KMS-11 (cell line): ENCODE measurements at regions not wholly inside any gene's neighbourhood (a gene's known extent, or its start where the extent isn't known, plus 50 kb on each side); places are given as distances from the start of the nearest gene placed in this dataset.

Experiments used
- H2AFZ ChIP-seq: fragments of 200-600 bp; sonication (generic); 2 replicates; pipeline ENCODE4 v1.6.1; 2016; ENCODE audit warnings: antibody characterized with exemption, mixed run types, low read depth
- H3K27ac ChIP-seq: fragments of 200-600 bp; sonication (generic); 2 replicates; pipeline ENCODE4 v1.6.1; 2016; ENCODE audit warnings: mild to moderate bottlenecking, mixed run types
- H3K27me3 ChIP-seq: fragments of 200-600 bp; sonication (generic); 2 replicates; pipeline ENCODE4 v1.6.1; 2017; ENCODE audit warnings: mild to moderate bottlenecking, low read depth, mixed run types, moderate library complexity; ENCODE audit not compliant: insufficient read depth
- H3K36me3 ChIP-seq: fragments of 200-600 bp; sonication (generic); 2 replicates; pipeline ENCODE4 v1.6.1; 2017; ENCODE audit warnings: mild to moderate bottlenecking, mixed run types; ENCODE audit not compliant: insufficient read depth
- H3K4me1 ChIP-seq: fragments of 200-600 bp; sonication (generic); 2 replicates; pipeline ENCODE4 v1.6.1; 2016; ENCODE audit warnings: mild to moderate bottlenecking, low read depth, mixed run types; ENCODE audit not compliant: poor library complexity, severe bottlenecking
- H3K4me2 ChIP-seq: fragments of 200-600 bp; sonication (generic); 2 replicates; pipeline ENCODE4 v1.7.0; 2016; ENCODE audit warnings: mild to moderate bottlenecking, mixed run types
- H3K4me3 ChIP-seq: fragments of 200-600 bp; sonication (generic); IDR thresholded peaks from 2 replicates; pipeline ENCODE4 v1.6.1; 2017; ENCODE audit warnings: low read depth, low read length, mixed read lengths; ENCODE audit not compliant: insufficient read depth
- H3K79me2 ChIP-seq: fragments of 200-600 bp; sonication (generic); 2 replicates; pipeline ENCODE4 v1.6.1; 2016; ENCODE audit warnings: low read depth, mixed run types; ENCODE audit not compliant: insufficient read depth
- H3K9ac ChIP-seq: fragments of 200-600 bp; sonication (generic); 2 replicates; pipeline ENCODE4 v1.6.1; 2016; ENCODE audit warnings: mild to moderate bottlenecking, mixed run types
- H4K20me1 ChIP-seq: fragments of 200-600 bp; sonication (generic); 2 replicates; pipeline ENCODE4 v1.6.1; 2016; ENCODE audit warnings: mild to moderate bottlenecking, mixed run types; ENCODE audit not compliant: insufficient read depth
- TF ChIP-seq, protein P1 (sequence below): fragments of 200-600 bp; sonication (generic); conservative IDR thresholded peaks from 2 replicates; pipeline ENCODE4 v1.6.1; 2017; ENCODE audit warnings: low read depth, mild to moderate bottlenecking, antibody characterized with exemption, low read length, moderate library complexity, mixed read lengths

DNA sequence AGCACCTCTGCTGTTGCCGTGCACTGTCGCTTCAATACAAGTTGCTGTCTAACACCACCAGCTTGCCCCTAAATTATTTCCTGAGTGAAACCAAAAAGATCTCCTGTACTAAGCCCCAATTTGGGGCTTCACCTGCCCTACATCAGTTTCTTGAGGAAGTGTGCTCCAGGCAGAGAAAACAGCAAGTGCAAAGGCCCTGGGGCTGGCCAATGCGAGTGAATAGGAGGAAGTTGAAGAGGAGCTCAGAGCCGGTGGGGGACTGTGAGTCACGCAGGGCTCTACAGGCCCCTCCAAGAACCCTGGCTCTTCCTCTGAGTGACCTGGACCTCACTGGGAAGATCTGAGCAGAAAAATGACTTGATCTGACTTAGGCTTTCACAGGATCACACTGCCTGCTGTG lies 117.2 kb downstream of the IPO8 start:
- no peak overlapping the region for H2AFZ ChIP-seq
- H3K27me3 ChIP-seq = no peaks in the 10 kb centered on the region
- no peaks in the 10 kb centered on the region for H4K20me1 ChIP-seq
- no peaks in the 10 kb centered on the region for H3K36me3 ChIP-seq
- H3K4me1 ChIP-seq = no peaks in the 10 kb centered on the region
- H3K9ac ChIP-seq = no peak overlapping the region
- H3K4me3 ChIP-seq = no peak overlapping the region
- no peak overlapping the region for H3K27ac ChIP-seq
- no peak overlapping the region for H3K4me2 ChIP-seq
- H3K79me2 ChIP-seq = no peaks in the 10 kb centered on the region
- TF ChIP-seq, protein P1, sequence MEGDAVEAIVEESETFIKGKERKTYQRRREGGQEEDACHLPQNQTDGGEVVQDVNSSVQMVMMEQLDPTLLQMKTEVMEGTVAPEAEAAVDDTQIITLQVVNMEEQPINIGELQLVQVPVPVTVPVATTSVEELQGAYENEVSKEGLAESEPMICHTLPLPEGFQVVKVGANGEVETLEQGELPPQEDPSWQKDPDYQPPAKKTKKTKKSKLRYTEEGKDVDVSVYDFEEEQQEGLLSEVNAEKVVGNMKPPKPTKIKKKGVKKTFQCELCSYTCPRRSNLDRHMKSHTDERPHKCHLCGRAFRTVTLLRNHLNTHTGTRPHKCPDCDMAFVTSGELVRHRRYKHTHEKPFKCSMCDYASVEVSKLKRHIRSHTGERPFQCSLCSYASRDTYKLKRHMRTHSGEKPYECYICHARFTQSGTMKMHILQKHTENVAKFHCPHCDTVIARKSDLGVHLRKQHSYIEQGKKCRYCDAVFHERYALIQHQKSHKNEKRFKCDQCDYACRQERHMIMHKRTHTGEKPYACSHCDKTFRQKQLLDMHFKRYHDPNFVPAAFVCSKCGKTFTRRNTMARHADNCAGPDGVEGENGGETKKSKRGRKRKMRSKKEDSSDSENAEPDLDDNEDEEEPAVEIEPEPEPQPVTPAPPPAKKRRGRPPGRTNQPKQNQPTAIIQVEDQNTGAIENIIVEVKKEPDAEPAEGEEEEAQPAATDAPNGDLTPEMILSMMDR = no peak

DNA sequence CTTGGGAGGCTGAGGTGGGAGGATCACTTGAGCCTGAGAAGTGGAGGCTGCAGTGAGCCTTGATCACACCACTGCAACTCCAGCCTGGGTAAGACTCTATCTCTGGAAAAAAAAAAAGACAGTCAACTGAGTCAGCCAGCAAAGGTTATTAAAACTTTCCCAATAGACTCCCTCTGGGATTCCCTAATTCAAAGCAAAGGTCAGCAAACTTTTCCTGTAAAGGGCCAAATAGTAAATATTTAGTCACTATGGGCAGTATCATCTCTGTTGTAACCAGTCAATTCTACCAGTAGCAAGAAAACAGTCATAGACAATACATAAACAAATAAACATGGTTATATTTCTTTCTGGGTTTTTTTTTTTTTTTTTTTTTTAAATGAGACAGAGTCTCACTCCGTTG lies 122.5 kb downstream of the IPO8 start:
- TF ChIP-seq, protein P1 = no peak
- no peak overlapping the region for H3K4me2 ChIP-seq
- H2AFZ ChIP-seq = no peak overlapping the region
- H3K27ac ChIP-seq = no peak overlapping the region
- no peak overlapping the region for H3K4me3 ChIP-seq
- no peaks in the 10 kb centered on the region for H3K27me3 ChIP-seq
- H3K36me3 ChIP-seq = no peaks in the 10 kb centered on the region
- H3K79me2 ChIP-seq = no peaks in the 10 kb centered on the region
- H3K4me1 ChIP-seq = no peaks in the 10 kb centered on the region
- no peaks in the 10 kb centered on the region for H4K20me1 ChIP-seq
- no peak overlapping the region for H3K9ac ChIP-seq

DNA sequence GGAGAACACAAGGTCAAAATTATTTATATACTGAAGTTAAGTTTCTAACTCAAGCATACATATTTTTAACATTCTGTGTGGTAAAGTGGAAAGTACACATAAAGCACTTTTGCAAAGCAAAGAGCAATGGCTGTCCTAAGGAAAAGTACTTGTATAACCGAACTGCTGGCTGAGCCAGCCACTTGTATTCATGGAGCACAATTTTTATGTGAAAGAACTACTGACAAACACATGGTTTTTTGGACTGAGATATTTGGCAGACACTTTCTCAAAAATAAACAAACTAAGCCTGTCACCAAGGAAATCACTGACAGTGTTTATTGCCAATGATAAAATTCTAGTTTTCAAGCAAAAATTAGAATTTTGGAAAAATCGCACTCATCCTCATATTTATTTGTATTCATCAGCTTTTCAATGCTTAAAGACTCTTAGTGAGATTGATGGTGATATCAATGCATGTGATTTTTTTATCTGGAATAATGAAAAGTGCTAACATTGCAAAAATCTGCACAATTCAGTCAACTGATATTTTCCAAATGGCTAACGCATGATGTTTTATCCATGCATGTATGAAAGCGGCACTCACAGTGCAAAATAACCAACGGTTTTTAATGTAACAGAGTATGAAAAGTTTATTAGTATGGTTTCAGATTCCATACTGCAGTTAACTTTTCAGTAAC lies 125.3 kb downstream of the IPO8 start:
- Histone ChIP-seq H3K79me2 (no peaks in the 10 kb centered on the region), H3K4me2 (no peak overlapping the region), H2AFZ (no peak overlapping the region), H3K4me3 (no peak overlapping the region), H3K4me1 (no peaks in the 10 kb centered on the region), H3K27ac (no peak overlapping the region), H3K9ac (no peak overlapping the region), H3K27me3 (no peaks in the 10 kb centered on the region), H4K20me1 (no peaks in the 10 kb centered on the region), H3K36me3 (no peaks in the 10 kb centered on the region)
- TF ChIP-seq, protein P1 = no peak

DNA sequence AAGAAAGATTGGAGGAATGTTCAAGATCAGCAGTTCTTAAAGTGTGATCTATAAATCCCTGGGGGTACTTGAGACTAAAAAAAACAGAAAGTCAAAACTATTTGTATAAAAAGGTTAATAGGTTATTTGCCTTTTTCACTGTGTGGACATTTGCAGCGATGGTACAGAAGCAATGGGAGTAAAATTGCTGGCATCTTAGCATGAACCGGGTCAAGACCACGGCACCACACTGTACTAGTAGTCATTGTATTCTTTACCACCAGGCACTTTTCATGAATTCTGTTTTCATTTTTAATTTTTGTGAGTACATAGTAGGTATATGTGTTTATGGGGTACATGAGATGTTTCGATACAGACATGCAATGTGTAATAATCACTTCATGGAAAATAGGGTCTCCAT lies 126.2 kb downstream of the IPO8 start:
- H3K27me3 ChIP-seq = no peaks in the 10 kb centered on the region
- H3K4me3 ChIP-seq = no peak overlapping the region
- no peaks in the 10 kb centered on the region for H3K36me3 ChIP-seq
- TF ChIP-seq, protein P1 = no peak
- no peaks in the 10 kb centered on the region for H4K20me1 ChIP-seq
- no peak overlapping the region for H3K4me2 ChIP-seq
- H2AFZ ChIP-seq = no peak overlapping the region
- no peaks in the 10 kb centered on the region for H3K79me2 ChIP-seq
- no peak overlapping the region for H3K27ac ChIP-seq
- no peak overlapping the region for H3K9ac ChIP-seq
- no peaks in the 10 kb centered on the region for H3K4me1 ChIP-seq
